Immature natural killer cell (primary cell): ENCODE measurements at regions not wholly inside any gene's neighbourhood (a gene's known extent, or its start where the extent isn't known, plus 50 kb on each side); places are given as distances from the start of the nearest gene placed in this dataset.

Source experiments
- DNase-seq, 3 donors: peaks; one replicate each; pipeline ENCODE4 v3.0.0; 2022; ENCODE audit warnings: mixed read lengths in 1 of 3
- H3K27ac Mint-ChIP-seq, 6 donors: one replicate each; pipeline ENCODE4 v1.8.0; 2020; ENCODE audit warnings: mixed read lengths in 6 of 6, mild to moderate bottlenecking in 5 of 6, inconsistent platforms in 4 of 6, moderate library complexity in 3 of 6
- H3K27me3 Mint-ChIP-seq, 3 donors: one replicate each; pipeline ENCODE4 v1.8.0; 2020 to 2021; ENCODE audit warnings: low read depth in 3 of 3, mild to moderate bottlenecking in 3 of 3, mixed read lengths in 3 of 3, moderate library complexity in 3 of 3, inconsistent platforms in 1 of 3
- H3K36me3 Mint-ChIP-seq, 3 donors: one replicate each; pipeline ENCODE4 v1.8.0; 2020; ENCODE audit warnings: mixed read lengths in 3 of 3, inconsistent platforms in 2 of 3, mild to moderate bottlenecking in 2 of 3
- H3K4me1 Mint-ChIP-seq, 2 donors: one replicate each; pipeline ENCODE4 v1.8.0; 2020; ENCODE audit warnings: inconsistent platforms in 2 of 2, mild to moderate bottlenecking in 2 of 2, mixed read lengths in 2 of 2, moderate library complexity in 1 of 2
- H3K4me3 Mint-ChIP-seq, 5 donors: one replicate each; pipeline ENCODE4 v1.8.0; 2020; ENCODE audit warnings: mild to moderate bottlenecking in 5 of 5, mixed read lengths in 5 of 5, inconsistent platforms in 3 of 5, moderate library complexity in 3 of 5
- H3K9me3 Mint-ChIP-seq, 6 donors: one replicate each; pipeline ENCODE4 v1.8.0; 2020; ENCODE audit warnings: mild to moderate bottlenecking in 6 of 6, mixed read lengths in 6 of 6, inconsistent platforms in 4 of 6, moderate library complexity in 3 of 6

DNA sequence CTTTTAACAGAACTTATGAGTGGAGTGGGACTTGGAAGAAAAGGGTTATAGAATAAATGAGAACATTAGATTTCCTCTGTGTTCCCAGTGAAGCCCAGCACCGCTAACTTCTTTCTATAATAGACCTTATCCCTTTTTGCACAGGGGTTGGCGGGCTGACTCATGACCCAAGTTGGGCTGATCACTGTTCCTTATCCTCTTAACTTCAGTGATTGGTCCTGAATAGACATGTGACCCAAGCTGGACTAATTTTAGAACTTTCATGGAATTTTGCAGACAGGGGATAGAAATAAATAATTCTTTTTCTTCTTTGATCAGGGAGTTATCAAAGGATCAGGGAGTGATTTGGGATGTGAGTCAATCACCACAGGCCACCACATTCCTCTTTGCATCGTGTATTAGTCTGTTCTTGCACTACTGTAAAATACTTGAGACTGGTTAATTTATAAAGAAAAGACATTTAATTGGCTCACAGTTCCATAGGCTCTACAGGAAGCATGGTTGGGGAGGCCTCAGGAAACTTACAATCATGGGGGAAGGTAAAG lies 75.9 kb downstream of the UCHL1 start:
- Mint-ChIP-seq H3K9me3 (peaks cover 0 to 24% (median 3%) of the 10 kb centered on the region in 6 donors), H3K27ac (no peak overlapping the region), H3K36me3 (no peaks in the 10 kb centered on the region), H3K4me3 (no peak overlapping the region), H3K27me3 (peaks cover 0 to 2% (median 0%) of the 10 kb centered on the region in 3 donors), H3K4me1 (no peaks in the 10 kb centered on the region)
- DNase-seq = no peak

DNA sequence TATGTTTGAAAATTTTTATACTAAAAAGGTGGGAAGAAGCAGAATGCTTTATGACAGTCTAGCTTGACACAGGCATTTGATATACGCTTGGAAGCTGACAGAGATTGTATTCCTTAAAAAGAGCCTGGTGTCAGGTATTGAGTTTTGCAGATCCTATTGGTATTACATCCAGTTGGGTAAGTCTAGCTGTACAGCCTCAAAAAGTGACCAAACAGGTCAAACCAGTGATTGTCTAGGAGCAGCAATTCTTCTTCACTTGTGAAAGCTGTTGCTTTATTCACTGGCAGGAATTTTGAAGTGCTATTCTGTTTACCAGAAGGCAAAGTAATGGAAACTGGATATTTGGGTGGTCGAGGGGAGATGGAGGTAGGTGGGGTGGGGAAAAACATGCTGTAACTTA lies 77.5 kb downstream of the UCHL1 start:
- H3K4me1 Mint-ChIP-seq = no peaks in the 10 kb centered on the region
- H3K27ac Mint-ChIP-seq = no peak overlapping the region
- peaks cover 0 to 17% (median under 1%) of the 10 kb centered on the region in 6 donors for H3K9me3 Mint-ChIP-seq
- no peak for DNase-seq
- no peak overlapping the region for H3K4me3 Mint-ChIP-seq
- H3K27me3 Mint-ChIP-seq = peaks cover 0 to 2% (median 0%) of the 10 kb centered on the region in 3 donors
- H3K36me3 Mint-ChIP-seq = no peaks in the 10 kb centered on the region

DNA sequence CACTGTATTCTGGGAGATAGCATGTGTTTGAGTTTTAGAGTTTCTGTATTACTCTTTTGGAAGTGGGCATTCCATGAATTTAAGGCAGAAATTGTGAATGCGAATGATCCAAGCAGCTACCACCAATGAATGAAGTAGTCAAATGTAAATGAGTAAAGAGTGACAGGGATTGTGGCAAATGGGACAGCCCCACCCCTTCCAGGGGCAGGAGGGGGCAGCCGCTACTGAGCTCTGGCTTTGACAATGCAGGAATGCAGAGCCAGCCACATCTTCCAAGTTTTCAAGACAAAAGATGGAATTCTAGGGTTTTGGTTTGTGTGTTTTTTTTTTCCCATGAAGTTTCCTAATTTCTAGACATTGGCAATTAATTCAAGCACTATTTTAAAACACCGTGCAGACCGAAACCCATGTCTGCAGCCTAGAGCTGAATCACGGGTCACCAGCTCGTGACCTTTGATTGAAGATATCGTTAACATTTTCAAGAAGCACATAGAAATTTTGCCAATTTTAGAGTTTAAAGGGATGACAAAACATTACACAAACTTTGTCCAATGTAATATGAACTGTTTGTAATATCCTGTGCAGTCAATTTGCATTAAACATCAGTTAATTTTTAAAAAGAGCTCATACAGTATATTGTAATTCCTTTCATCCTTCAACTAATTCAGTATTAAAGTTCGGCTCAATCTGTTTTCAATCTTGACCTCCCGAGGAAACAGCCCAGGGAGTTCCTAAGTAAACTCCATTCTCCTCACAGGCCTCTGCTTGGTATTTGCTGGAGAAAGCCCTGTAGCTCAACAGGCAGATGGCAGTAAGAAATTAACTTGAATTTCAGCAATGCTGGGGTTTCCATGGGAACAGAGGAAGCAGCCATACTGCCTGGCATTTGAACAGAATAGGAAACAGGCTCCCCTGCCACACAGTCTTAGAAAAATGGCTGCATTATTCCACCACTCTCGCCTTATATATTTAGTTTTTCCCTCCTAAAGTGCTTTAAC lies 83.4 kb downstream of the UCHL1 start:
- H3K4me1 Mint-ChIP-seq = no peaks in the 10 kb centered on the region
- peaks cover 0 to 11% (median 1%) of the 10 kb centered on the region in 6 donors for H3K9me3 Mint-ChIP-seq
- no peak for DNase-seq
- peaks cover 0 to 3% (median 0%) of the 10 kb centered on the region in 3 donors for H3K27me3 Mint-ChIP-seq
- H3K36me3 Mint-ChIP-seq = no peaks in the 10 kb centered on the region
- H3K4me3 Mint-ChIP-seq = no peak overlapping the region
- no peak overlapping the region for H3K27ac Mint-ChIP-seq

DNA sequence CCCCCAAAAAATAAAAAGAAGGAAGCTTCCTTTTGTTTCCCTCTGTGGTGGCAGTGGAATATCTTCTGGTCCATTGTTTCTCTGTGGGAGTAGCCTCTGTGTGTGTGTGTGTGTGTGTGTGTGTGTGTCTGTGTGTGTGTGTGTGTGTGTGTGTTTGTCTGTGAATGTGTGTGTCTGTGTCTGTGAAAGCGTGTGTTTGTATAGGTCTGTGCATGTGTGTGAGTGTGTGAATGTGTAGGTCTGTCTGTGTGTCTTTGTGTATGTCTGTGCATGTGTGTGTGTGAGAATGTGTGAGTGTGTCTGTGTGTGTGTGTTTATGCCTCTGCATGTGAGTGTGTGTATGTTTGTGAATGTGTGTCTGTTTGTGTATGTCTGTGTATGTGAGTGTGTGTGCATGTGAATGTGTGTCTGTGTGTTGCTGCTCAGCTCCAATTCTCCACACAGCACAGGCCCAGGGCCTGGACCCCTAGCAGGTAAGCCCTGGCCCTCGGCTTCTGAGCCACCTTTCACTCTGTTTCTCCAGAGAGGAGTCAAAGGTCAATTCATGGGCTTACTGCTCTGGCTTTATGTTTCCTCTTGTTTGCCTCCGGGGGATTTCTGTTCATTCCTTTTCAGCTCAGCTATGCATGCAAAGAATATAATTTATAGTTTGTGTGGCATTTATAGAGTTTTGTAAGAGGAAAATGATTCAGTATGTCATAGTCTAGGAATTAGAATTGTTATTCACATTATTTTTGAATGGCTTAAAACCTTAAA lies 89.8 kb downstream of the UCHL1 start:
- Mint-ChIP-seq H3K4me1 (no peaks in the 10 kb centered on the region), H3K36me3 (no peaks in the 10 kb centered on the region), H3K9me3 (peaks cover 2 to 14% (median 5%) of the 10 kb centered on the region in 6 donors), H3K27ac (no peak overlapping the region), H3K27me3 (peaks cover 0 to 3% (median 3%) of the 10 kb centered on the region in 3 donors), H3K4me3 (no peak overlapping the region)
- DNase-seq = no peak

DNA sequence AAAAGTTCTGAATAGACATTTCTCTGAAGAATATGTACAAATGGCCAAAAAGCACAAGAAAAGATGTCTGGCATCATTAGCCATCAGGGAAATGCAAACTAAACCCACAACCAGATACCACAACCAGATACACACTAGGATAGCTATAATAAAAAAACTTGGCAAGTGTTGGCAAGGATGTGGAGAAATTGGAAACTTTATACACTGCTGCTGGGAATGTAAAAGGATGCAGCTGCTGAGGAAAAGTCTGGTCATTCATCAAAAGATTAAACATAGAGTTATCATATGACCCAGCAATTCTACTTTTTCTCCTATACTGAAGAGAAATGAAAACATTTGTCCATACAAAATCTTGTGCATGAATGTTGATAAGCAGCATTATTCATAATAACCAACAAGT lies 92.3 kb downstream of the UCHL1 start:
- Mint-ChIP-seq H3K4me3 (no peak overlapping the region), H3K27me3 (peaks cover 0 to 3% (median 0%) of the 10 kb centered on the region in 3 donors), H3K9me3 (peaks cover 3 to 18% (median 8%) of the 10 kb centered on the region in 6 donors), H3K36me3 (no peaks in the 10 kb centered on the region), H3K4me1 (no peaks in the 10 kb centered on the region), H3K27ac (no peak overlapping the region)
- DNase-seq = no peak

DNA sequence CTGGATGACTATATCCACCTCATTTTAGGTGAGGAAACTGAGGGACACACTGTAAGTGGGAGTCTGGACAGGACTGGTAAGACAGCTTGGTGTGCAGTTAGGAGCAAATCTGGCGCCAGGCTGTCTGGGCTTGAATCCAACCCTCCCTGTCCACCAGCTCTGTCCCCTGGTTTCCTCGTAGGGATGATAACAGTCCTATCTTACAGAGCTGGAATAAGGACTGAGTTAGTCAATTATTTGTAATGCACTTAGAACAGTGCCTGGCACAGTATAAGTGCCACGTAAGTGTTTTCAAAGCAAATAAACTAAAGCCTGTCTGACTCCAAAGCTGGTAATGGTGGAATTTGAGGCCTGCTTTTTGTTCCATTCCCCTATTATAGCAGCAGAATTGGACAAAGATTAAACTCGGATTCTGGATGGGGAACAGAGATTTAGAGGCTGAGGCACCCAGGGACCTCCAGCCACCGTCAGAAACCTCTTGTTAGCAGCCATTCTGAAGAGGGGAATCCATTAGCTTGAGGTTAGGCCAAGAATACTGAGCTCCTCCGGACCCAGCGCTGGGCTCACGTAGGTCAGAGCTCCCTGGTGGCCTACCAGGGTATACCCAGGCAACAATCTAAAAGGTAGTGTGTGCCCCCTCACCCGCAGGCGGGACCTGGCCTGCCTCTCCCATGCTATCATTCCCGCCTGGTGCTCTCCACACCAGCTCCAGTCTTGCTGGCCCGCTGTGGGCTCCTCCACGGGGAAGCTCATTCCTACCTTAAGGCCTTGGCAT lies 102.1 kb downstream of the UCHL1 start:
- Mint-ChIP-seq H3K9me3 (peaks cover 0 to 6% (median 0%) of the 10 kb centered on the region in 6 donors), H3K36me3 (no peaks in the 10 kb centered on the region), H3K4me3 (no peak overlapping the region), H3K27me3 (peaks cover 8 to 11% (median 10%) of the 10 kb centered on the region in 3 donors), H3K27ac (no peak overlapping the region), H3K4me1 (no peaks in the 10 kb centered on the region)
- no peak for DNase-seq

DNA sequence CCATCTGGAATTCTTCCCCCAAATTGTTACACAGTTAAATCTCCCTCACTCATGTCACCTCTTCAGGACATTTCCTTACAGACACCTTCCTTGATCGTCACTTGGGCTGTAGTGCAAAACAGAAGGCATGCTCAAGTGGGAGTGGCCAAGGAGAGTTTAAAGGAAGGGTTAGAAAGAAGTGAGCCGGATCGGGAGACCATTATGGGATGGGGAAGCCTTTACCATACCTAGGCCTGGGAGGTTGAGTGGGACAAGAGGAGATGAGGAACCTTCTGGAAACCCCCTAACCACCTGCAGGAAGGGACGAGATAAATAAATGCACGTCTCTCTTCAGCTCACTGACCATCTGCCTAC lies 102.7 kb downstream of the UCHL1 start:
- Mint-ChIP-seq H3K36me3 (no peaks in the 10 kb centered on the region), H3K4me3 (no peak overlapping the region), H3K27ac (no peak overlapping the region), H3K9me3 (peaks cover 0 to 6% (median 0%) of the 10 kb centered on the region in 6 donors), H3K27me3 (peaks cover 8 to 11% (median 10%) of the 10 kb centered on the region in 3 donors), H3K4me1 (no peaks in the 10 kb centered on the region)
- no peak for DNase-seq

DNA sequence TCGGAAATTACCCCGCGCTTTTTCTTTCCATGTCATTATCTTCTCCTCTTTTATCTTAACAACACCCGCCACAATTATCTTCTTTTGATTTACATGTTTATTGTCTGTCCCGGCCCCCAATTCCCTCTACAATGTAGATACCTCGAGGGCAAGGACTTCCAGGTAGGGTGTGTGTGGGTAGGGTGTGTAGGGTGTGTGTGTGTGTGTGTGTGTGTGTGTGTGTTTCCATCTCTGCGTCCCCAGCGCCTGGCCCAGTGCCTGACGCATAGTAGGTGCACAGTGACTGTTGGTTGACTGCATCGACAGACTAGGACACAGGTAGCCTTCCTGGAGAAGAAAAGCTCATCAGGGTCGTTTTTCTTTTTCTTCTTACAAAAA lies 103.1 kb downstream of the UCHL1 start:
- no peak overlapping the region for H3K4me3 Mint-ChIP-seq
- peaks cover 0 to 6% (median 0%) of the 10 kb centered on the region in 6 donors for H3K9me3 Mint-ChIP-seq
- DNase-seq = no peak
- H3K4me1 Mint-ChIP-seq = no peaks in the 10 kb centered on the region
- H3K36me3 Mint-ChIP-seq = no peaks in the 10 kb centered on the region
- H3K27ac Mint-ChIP-seq = no peak overlapping the region
- H3K27me3 Mint-ChIP-seq = peaks cover 8 to 11% (median 10%) of the 10 kb centered on the region in 3 donors

DNA sequence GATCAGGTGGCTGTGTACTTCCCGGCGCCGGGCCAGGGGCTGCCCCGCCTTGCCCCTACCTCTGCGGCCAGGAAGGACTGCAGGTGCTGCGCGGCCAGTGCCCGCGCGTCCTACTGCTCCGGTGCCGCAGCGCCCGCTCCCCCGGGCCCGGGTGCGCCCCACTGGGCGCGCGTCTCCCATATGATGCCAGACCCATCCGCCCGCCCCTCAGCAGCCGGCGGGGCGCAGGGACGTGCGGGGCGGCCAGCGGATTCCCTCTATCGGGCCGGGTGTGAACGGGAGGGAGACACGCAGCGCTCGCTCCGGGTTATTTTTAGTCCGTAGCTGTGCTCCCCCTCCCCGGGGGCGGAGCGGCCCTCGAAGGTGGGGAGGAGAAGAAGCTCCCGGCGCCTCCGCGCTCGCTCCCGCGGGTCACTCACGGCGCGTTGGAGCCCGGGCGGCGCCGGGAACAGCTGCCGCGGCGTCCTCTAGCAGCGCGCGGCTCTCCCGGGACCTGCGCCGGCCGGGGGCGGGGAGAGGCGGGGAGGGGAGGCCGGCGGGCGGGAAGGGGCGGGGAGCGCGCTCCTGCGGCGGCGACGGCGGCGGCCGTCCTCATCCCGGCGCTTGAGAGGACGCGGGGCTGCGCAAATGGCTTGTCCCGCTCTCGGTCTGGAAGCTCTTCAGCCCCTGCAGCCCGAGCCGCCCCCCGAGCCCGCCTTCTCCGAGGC lies 103.6 kb downstream of the UCHL1 start:
- DNase-seq = no peak
- H3K9me3 Mint-ChIP-seq = peaks cover 0 to 6% (median 0%) of the 10 kb centered on the region in 6 donors
- no peak overlapping the region for H3K27ac Mint-ChIP-seq
- H3K36me3 Mint-ChIP-seq = no peaks in the 10 kb centered on the region
- H3K4me1 Mint-ChIP-seq = no peaks in the 10 kb centered on the region
- no peak overlapping the region for H3K4me3 Mint-ChIP-seq
- peaks cover 8 to 11% (median 10%) of the 10 kb centered on the region in 3 donors for H3K27me3 Mint-ChIP-seq

DNA sequence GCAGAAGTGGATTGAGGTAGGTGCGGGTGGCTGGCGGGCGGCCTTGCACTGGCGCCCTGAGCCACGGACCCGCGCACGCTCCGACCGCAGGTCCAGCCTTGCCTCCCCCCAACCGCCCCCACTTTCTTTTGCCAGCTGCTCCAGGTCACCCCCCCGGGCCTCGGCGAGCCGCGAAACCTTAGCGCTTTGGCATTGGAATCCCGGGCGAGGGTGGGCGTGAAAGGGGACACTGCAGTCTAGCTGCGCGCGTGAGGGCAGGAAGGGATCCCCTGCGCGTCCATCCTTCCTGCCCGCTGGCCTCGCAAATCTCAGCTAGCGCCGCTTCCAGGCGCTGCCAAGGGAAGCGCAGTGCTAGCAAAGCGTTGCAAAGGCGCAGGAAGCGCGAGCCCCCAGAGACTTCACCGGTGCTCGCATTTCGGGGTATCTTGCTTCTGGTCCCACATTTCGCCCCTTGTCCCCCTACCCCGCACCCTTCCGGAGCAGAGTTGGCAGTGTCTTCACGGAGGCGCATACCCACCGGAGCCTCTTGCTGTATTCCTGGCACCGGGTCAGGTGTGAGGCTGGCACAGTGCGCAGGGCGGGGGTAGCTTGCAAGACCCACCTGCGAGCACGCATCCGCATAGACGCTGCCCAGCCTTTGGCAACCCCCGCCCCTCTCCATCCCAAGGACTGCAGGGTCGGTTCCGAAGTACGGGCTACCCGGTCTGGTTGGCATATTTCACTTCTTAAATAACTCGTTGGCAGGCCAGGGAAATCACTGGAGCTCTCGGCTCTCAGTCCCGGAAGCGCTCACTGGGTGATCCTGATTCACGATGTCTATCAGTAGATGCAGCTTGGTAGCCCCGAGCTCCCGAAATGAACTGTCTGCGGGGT lies 104.4 kb downstream of the UCHL1 start:
- no peak overlapping the region for H3K27ac Mint-ChIP-seq
- H3K27me3 Mint-ChIP-seq = peaks cover 8 to 11% (median 10%) of the 10 kb centered on the region in 3 donors
- peak overlapping the region in 1 of 5 donors; percentile 41 for H3K4me3 Mint-ChIP-seq
- peaks cover 0 to 6% (median 0%) of the 10 kb centered on the region in 6 donors for H3K9me3 Mint-ChIP-seq
- H3K4me1 Mint-ChIP-seq = no peaks in the 10 kb centered on the region
- DNase-seq = no peak
- H3K36me3 Mint-ChIP-seq = no peaks in the 10 kb centered on the region

DNA sequence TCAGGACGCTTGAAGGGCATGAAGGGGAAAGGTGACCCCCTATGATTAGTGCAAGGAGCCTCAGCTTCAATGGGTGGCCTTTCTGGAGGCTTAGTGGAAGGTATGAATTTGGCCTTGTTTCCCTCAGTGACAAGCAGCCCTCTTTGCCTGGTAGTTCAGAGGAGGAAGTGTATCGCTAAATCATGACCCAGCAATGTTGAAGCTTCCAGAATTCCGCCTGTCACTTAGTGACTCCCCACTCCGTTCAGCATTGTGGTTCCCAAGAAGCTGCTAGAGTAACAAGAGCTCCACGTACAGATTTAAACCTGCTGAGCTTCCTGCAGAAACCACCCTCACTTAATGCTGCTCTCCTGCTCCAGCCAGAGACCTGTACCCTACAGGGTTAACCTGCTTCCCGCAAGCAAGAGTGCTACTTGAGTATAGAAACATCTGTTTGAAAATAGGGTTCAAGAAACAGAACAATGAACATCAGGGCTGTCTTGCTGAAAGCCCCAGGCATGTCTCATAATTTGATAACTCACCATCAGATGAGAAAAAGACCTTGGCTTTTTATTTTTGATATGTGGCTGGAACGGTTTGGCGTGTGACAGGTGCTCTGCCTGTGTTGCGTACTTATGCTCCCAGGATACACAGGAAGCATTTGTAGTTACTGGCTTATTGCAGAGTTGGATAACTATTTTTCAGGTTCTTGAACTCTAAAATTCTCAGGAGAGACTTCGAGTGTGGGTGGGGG lies 105.2 kb downstream of the UCHL1 start:
- H3K9me3 Mint-ChIP-seq = peaks cover 0 to 6% (median 0%) of the 10 kb centered on the region in 6 donors
- H3K4me1 Mint-ChIP-seq = no peaks in the 10 kb centered on the region
- peaks cover 8 to 11% (median 11%) of the 10 kb centered on the region in 3 donors for H3K27me3 Mint-ChIP-seq
- no peak for DNase-seq
- H3K27ac Mint-ChIP-seq = no peak overlapping the region
- H3K36me3 Mint-ChIP-seq = no peaks in the 10 kb centered on the region
- peak overlapping the region in 1 of 5 donors; percentile 41 for H3K4me3 Mint-ChIP-seq
